Spleen (tissue), 7 donors: ENCODE measurements at regions not wholly inside any gene's neighbourhood (a gene's known extent, or its start where the extent isn't known, plus 50 kb on each side); places are given as distances from the start of the nearest gene placed in this dataset.

Experiments
- POLR2A ChIP-seq, 3 donors: fragments of 450-650 bp; IDR thresholded peaks; one replicate each; pipeline ENCODE4 v1.5.1; 2017; ENCODE audit warnings: antibody characterized with exemption in 3 of 3, mild to moderate bottlenecking in 1 of 3
- POLR2AphosphoS5 ChIP-seq, 3 donors: sonication (generic); formaldehyde crosslinking; IDR thresholded peaks; one replicate each; pipeline ENCODE4 v1.5.1; 2017; ENCODE audit warnings: antibody characterized with exemption in 3 of 3
- TF ChIP-seq, protein P1 (sequence below), 11 experiments: fragments of 200-600 bp in 7 of 11; fragments of 450-650 bp in 4 of 11; sonication (generic) in 4 of 11; IDR thresholded peaks in 8 of 11; conservative IDR thresholded peaks in 3 of 11; 1 replicate in 7 of 11; 2 replicates in 4 of 11; pipeline versions ENCODE4 v1.4.0 to v1.8.0; 2016 to 2021; ENCODE audit warnings: antibody characterized with exemption in 11 of 11, inconsistent platforms in 4 of 11, mild to moderate bottlenecking in 1 of 11
- donor health status: DM: no; HTN: no; CAD: no; lungs with moderate emphysema.
- donor health status: DM: no; HTN: no; CAD: no.
- donor health status: DM: no; HTN: no; CAD: no.

DNA sequence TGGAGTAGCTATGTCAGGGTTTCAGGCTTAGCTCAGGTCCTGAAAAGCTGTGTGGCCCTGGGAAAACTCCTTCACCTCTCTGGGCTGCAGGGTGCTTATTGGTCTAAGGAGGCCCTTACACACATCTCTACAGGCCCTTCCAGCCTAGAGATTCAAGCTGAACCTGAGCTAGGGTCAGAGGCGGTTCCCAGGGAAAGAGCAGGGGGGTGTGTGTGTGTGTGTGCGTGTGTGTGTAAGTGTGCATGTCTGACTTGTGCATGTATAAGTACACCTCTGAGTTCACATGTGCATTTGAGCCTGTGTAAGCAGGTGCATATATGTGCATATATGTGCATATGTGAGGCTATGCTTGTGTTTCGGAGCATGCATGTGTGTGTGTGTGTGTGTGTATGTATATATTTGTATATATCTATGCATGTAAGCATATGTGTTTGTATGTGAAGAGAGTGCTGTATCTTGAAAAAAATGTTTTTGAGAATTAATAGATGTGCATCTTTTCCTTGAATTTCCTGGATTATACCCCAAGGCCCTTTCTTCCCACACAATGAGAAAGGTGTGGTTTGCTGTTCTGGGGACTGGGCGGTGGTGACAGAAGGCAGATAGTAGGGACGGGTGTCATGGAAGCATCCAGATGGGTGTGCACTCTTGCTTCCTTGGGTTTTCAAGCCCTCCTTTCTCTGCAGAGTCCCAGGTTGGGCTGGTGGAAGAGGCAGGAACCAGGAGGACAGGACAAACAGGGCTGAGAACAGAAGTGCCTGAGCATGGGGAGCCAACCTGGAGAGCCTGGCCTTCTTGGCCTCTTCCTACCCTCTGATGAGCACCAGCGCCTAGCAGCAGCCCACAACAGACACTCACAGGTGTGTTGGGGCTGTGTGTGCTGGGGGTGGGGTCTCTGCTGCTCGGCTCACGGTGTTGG, 150.3 kb upstream of the TSHZ3 start:
- TF ChIP-seq, protein P1, sequence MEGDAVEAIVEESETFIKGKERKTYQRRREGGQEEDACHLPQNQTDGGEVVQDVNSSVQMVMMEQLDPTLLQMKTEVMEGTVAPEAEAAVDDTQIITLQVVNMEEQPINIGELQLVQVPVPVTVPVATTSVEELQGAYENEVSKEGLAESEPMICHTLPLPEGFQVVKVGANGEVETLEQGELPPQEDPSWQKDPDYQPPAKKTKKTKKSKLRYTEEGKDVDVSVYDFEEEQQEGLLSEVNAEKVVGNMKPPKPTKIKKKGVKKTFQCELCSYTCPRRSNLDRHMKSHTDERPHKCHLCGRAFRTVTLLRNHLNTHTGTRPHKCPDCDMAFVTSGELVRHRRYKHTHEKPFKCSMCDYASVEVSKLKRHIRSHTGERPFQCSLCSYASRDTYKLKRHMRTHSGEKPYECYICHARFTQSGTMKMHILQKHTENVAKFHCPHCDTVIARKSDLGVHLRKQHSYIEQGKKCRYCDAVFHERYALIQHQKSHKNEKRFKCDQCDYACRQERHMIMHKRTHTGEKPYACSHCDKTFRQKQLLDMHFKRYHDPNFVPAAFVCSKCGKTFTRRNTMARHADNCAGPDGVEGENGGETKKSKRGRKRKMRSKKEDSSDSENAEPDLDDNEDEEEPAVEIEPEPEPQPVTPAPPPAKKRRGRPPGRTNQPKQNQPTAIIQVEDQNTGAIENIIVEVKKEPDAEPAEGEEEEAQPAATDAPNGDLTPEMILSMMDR (IDR thresholded peaks at IDR 0.05 in 8 of 11, conservative IDR thresholded peaks at IDR 0.05 in 3 of 11): no peak
- TF ChIP-seq POLR2AphosphoS5 (IDR thresholded peaks at IDR 0.05): no peak
- no peak for TF ChIP-seq POLR2A (IDR thresholded peaks at IDR 0.05)
